ENCODE measurements at regions not wholly inside any gene's neighbourhood (a gene's known extent, or its start where the extent isn't known, plus 50 kb on each side); places are given as distances from the start of the nearest gene placed in this dataset.

DNA sequence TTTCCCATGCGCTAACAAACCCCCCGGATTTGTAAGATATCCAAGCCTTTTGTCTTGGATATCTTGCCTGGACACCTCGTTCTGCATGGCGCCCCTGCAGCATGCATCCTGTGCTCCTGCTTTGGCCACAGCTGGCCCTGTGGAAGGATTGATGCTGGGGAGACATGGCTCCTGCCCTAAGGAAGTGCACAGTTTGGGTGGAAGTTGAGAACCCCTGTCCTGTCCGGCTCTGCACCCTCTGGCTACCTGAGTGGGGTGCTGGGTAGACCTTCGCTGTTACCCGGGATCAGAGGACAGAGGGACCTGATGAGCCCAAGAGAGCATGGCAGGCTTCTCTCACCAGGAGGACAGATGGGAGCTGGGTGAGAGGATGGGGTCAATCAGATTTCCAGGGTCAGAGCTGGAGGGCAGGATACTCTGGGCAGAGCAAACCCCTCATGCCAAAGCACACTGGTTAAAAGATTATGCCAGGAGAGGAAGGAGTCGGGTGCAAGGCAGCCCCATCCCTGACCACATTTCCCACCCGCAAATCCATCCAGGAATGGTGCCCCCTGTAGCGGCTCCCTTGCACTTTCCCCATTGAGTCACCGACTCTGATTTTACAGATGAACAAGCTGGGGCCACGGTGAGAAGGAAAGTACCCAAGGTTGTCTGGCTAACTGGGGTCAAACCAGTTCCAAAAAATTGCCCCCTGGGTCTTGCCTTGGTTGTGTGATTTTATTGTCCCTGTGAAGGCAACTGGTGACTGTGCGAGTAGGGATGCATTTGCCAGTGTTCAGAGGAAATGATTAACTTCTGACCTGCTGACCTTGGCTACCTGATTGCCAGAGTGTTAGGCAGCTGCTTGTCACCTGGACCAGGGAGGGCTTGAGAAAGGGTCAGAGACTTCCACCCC lies 290.1 kb upstream of the ZMIZ1 start:
- 85 to 88% methylated on average over 12 to 13 of the region's 13 CpGs for WGBS, 2 donors
- H3K27ac ChIP-seq: peak overlapping the region in 3 of 4 donors; percentile 29 to 84 (median 79)
- peak in 1 of 2 donors; percentile 6 for DNase-seq (ENCODE audit: low spot score in 2 of 2)
- peaks cover 0 to 46% (median 22%) of the 10 kb centered on the region in 4 donors for H3K4me1 ChIP-seq
- H3K27me3 ChIP-seq: no peaks in the 10 kb centered on the region
- no peaks in the 10 kb centered on the region for H3K36me3 ChIP-seq
- TF ChIP-seq POLR2A (IDR thresholded peaks at IDR 0.05) (no peak), EP300 (IDR thresholded peaks at IDR 0.05) (no peak)
- TF ChIP-seq, protein P1, sequence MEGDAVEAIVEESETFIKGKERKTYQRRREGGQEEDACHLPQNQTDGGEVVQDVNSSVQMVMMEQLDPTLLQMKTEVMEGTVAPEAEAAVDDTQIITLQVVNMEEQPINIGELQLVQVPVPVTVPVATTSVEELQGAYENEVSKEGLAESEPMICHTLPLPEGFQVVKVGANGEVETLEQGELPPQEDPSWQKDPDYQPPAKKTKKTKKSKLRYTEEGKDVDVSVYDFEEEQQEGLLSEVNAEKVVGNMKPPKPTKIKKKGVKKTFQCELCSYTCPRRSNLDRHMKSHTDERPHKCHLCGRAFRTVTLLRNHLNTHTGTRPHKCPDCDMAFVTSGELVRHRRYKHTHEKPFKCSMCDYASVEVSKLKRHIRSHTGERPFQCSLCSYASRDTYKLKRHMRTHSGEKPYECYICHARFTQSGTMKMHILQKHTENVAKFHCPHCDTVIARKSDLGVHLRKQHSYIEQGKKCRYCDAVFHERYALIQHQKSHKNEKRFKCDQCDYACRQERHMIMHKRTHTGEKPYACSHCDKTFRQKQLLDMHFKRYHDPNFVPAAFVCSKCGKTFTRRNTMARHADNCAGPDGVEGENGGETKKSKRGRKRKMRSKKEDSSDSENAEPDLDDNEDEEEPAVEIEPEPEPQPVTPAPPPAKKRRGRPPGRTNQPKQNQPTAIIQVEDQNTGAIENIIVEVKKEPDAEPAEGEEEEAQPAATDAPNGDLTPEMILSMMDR (IDR thresholded peaks at IDR 0.05): no peak
- no peak overlapping the region for H3K4me3 ChIP-seq
- no peaks in the 10 kb centered on the region for H3K9me3 ChIP-seq

- TF ChIP-seq EP300 (IDR thresholded peaks at IDR 0.05): no peak
- no peak for TF ChIP-seq POLR2A (IDR thresholded peaks at IDR 0.05)
- TF ChIP-seq, protein P1 (IDR thresholded peaks at IDR 0.05): no peak
- H3K27me3 ChIP-seq: no peaks in the 10 kb centered on the region
- H3K4me3 ChIP-seq: no peak overlapping the region
- WGBS, 2 donors: 63 to 93% methylated on average over 2 to 3 of the region's 4 CpGs
- no peaks in the 10 kb centered on the region for H3K36me3 ChIP-seq
- no peaks in the 10 kb centered on the region for H3K9me3 ChIP-seq
- H3K4me1 ChIP-seq: peaks cover 0 to 45% (median 22%) of the 10 kb centered on the region in 4 donors
- DNase-seq (ENCODE audit: low spot score in 2 of 2): no peak
- no peak overlapping the region for H3K27ac ChIP-seq
These were observed 289.3 kb upstream of the ZMIZ1 start for GRCh38 chr10:78779339-78779955.

- Histone ChIP-seq H3K36me3 (no peaks in the 10 kb centered on the region), H3K27ac (no peak overlapping the region), H3K9me3 (no peaks in the 10 kb centered on the region), H3K4me1 (peaks cover 0 to 34% (median 17%) of the 10 kb centered on the region in 4 donors), H3K27me3 (no peaks in the 10 kb centered on the region), H3K4me3 (no peak overlapping the region)
- no peak for DNase-seq (ENCODE audit: low spot score in 2 of 2)
- TF ChIP-seq POLR2A (IDR thresholded peaks at IDR 0.05): no peak
- TF ChIP-seq, protein P1 (IDR thresholded peaks at IDR 0.05): no peak
- TF ChIP-seq EP300 (IDR thresholded peaks at IDR 0.05): no peak
- 93 to 96% methylated on average over 8 of the region's 8 CpGs for WGBS, 2 donors
These were observed 288.2 kb upstream of the ZMIZ1 start for GRCh38 chr10:78780551-78780961.

DNA sequence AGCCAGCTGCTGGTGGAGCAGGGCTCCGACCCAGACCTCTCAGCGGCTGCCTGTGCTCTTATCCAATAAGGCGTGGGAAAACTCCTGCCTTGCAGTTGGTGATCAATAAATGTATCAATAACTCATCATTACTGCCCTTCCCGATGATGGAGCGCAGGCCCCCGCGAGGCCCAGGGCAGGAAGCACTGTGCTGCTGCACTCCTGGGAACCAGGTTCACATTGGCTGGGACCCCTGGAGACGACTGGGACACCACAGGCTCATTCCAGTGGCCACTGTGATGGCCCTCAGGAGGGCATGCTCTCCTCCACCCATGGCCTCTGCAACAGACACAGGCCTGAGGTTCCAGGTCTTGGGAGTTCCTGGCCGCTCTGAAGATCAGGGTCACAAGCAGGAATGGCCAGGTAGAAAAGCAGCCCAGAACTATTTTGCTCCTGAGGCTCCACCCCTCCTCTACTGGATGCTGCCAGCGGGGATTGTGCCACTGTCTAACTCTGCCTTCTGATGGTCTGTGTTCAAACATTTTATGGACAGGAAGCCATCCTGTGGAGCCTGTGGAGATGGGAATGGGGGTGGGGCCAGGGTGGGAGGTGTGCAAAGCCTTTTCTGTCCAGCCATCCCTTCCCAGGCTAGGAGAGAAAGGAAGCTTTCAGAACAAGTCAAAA lies 287.4 kb upstream of the ZMIZ1 start:
- no peak overlapping the region for H3K4me3 ChIP-seq
- TF ChIP-seq, protein P1 (IDR thresholded peaks at IDR 0.05): no peak
- no peak for TF ChIP-seq POLR2A (IDR thresholded peaks at IDR 0.05)
- TF ChIP-seq EP300 (IDR thresholded peaks at IDR 0.05): no peak
- WGBS, 2 donors: 90 to 97% methylated on average over 9 to 10 of the region's 10 CpGs
- peaks cover 0 to 26% (median 17%) of the 10 kb centered on the region in 4 donors for H3K4me1 ChIP-seq
- H3K27me3 ChIP-seq: no peaks in the 10 kb centered on the region
- H3K36me3 ChIP-seq: no peaks in the 10 kb centered on the region
- H3K9me3 ChIP-seq: no peaks in the 10 kb centered on the region
- no peak overlapping the region for H3K27ac ChIP-seq
- no peak for DNase-seq (ENCODE audit: low spot score in 2 of 2)

Data from tibial nerve (tissue), 4 donors.